Tongue (tissue), 1 donor: ENCODE measurements at regions not wholly inside any gene's neighbourhood (a gene's known extent, or its start where the extent isn't known, plus 50 kb on each side); places are given as distances from the start of the nearest gene placed in this dataset.

Experiments used
- DNase-seq: peaks from one replicate; pipeline ENCODE4 v3.0.0-alpha.2; 2015

DNA sequence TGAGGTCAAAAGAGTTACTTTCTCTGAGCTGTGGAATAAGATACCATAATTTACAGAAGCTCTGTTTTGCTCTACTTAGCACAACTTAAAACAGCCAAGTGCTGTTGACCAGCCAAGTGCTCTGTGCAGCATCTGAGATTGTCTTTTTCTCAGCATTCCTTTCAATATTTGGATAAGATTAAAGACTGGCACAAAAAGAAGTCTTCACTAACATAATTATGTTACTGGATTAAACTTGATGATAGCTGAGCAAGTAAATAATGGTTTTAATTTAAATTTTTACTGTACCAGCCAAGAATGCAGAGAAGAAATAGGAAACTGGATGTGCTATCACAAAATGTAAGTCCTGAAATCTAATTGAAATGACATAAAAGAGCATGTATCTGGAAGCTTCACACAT, 60.4 kb downstream of the NPY2R start:
- DNase-seq: peak; percentile 4

DNA sequence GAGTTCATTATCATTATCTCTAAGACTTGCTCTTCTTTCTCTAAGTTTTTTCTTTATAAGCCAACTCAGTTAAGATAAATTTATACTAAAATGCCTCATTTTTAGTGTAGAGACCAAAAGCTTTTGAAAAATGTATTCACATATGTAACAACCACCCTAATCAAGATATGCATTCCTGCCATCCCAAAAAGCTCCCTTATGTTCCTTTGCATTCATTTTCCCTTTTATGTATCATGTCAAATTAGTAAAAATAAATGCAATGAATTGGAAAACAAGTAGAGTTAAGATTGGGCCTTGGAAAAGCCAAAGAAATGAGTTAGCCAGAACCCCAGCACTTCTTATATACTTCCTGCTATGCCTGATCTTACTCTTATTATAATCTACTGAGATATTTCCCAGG, 62.2 kb downstream of the NPY2R start:
- DNase-seq: no peak

DNA sequence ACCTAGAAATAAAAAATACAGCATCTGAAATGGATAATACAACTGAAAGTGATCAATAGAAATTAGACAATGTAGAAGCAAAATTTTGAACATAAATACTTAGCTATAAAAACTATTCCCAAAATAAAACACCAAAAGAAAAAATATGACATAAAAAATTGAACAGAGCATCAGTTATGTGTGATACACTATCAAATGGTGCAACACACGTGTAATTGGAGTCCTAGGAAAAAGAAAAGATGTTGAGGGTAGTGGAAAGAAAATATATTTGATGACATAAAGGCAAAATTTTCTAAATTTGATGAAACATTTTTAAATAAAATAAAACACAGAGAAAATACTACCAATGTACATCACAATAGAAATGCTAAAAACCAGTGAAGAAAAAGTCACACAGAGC, 63.1 kb downstream of the NPY2R start:
- no peak for DNase-seq

DNA sequence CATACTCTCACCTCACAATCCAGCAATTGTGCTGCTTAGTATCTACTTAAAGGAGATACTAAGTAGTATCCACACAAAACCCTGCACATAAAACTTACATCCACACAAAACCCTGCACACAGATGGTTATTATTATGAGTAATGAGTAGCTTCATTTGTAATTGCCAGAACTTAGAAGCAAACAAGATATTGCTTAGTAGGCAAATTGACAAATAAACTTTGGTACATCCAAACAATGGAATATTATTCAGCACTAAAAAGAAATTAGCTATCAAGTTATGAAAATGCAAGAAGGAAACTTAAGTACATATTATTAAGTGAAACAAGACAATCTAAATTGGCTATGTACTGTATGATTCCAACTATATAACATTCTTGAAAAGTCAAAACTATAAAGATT, 80.6 kb downstream of the NPY2R start:
- DNase-seq: no peak
